Ascending aorta (tissue), 2 donors: ENCODE measurements at regions not wholly inside any gene's neighbourhood (a gene's known extent, or its start where the extent isn't known, plus 50 kb on each side); places are given as distances from the start of the nearest gene placed in this dataset.

Source experiments
- DNase-seq, 2 donors: peaks; one replicate each; pipeline ENCODE4 v3.0.0-alpha.2; 2019; ENCODE audit warnings: low spot score in 2 of 2
- H3K27ac ChIP-seq, 2 donors: fragments of 200-600 bp; sonication (generic); one replicate each; pipeline ENCODE4 v1.5.1; 2016 to 2017; ENCODE audit warnings: mild to moderate bottlenecking in 1 of 2
- H3K27me3 ChIP-seq: fragments of 200-600 bp; sonication (generic); one replicate; pipeline ENCODE4 v1.5.1; 2017
- H3K36me3 ChIP-seq, 2 donors: fragments of 200-600 bp; sonication (generic); one replicate each; pipeline ENCODE4 v1.5.1; 2016
- H3K4me1 ChIP-seq, 2 donors: fragments of 200-600 bp; sonication (generic); one replicate each; pipeline ENCODE4 v1.5.1; 2016 to 2017; ENCODE audit warnings: mild to moderate bottlenecking in 1 of 2
- H3K4me3 ChIP-seq, 2 donors: fragments of 200-600 bp; sonication (generic); one replicate each; pipeline ENCODE4 v1.5.1; 2016 to 2017; ENCODE audit warnings: mild to moderate bottlenecking in 1 of 2
- H3K9me3 ChIP-seq, 2 donors: fragments of 200-600 bp; sonication (generic); one replicate each; pipeline ENCODE4 v1.5.1; 2016
- CTCF ChIP-seq, 3 experiments: fragments of 200-600 bp in 2 of 3; fragments of 450-650 bp in 1 of 3; sonication (generic) in 2 of 3; IDR thresholded peaks; one replicate each; pipeline ENCODE4 v1.5.1; 2016 to 2019; ENCODE audit warnings: antibody characterized with exemption in 3 of 3, mild to moderate bottlenecking in 1 of 3, moderate library complexity in 1 of 3
- intact Hi-C: fragments of 100-400 bp; cut with DNase I; formaldehyde crosslinking; loops from one replicate; pipeline ENCODE4 v1.15.1; 2023

DNA sequence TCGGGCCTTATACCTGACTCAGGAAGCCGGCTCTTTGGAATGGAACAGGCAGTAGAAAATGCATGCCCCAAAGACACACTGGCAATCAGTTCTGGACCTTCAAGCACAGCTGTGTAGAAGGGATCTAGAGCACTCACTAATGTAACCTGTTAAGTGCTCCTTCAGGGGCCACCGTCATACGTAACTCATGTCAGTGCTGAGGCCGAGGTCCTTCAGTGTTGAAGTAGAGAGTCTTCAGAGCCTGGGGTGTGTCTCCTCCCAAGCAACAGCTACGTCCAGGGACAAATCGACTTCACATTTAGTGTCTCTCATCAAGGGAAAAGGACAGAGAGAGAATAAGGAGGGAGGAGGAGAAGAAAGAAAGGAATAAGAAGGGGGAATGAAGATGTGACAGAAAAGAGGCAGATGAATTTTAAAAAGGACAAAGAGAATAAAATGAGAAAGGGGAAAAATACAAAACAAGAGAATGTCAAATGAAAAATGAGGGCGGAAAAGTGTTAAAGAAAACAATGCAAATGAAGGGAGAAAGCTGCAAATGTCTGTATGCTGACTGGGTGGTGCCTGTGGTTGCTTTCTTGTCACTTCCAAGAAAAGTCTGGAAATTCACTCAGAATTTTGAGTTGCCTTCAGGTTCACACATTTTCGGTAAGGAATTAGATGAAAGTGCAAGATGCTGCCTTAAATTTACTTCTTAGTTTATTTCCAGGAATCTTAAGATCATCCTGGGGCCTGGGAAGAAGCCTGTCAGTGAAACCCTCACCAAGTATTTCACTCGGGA, 989.4 kb downstream of the GRID1 start:
- H3K9me3 ChIP-seq = no peaks in the 10 kb centered on the region
- H3K27ac ChIP-seq = no peak overlapping the region
- H3K4me1 ChIP-seq = no peaks in the 10 kb centered on the region
- no peaks in the 10 kb centered on the region for H3K27me3 ChIP-seq
- no peak for DNase-seq
- intact Hi-C loops = no loop called here
- no peak for TF ChIP-seq CTCF (IDR thresholded peaks at IDR 0.05)
- no peaks in the 10 kb centered on the region for H3K36me3 ChIP-seq
- no peak overlapping the region for H3K4me3 ChIP-seq

GRCh38 chr10:85379338-85379737, 987.3 kb downstream of the GRID1 start:
- no peaks in the 10 kb centered on the region for H3K4me1 ChIP-seq
- DNase-seq = no peak
- H3K4me3 ChIP-seq = no peak overlapping the region
- H3K9me3 ChIP-seq = no peaks in the 10 kb centered on the region
- no peak overlapping the region for H3K27ac ChIP-seq
- no peaks in the 10 kb centered on the region for H3K27me3 ChIP-seq
- no peak for TF ChIP-seq CTCF (IDR thresholded peaks at IDR 0.05)
- intact Hi-C loops = no loop called here
- no peaks in the 10 kb centered on the region for H3K36me3 ChIP-seq

GRCh38 chr10:85400981-85401695, 965.5 kb downstream of the GRID1 start:
- DNase-seq = no peak
- H3K27me3 ChIP-seq = no peaks in the 10 kb centered on the region
- no peak for TF ChIP-seq CTCF (IDR thresholded peaks at IDR 0.05)
- no peaks in the 10 kb centered on the region for H3K36me3 ChIP-seq
- intact Hi-C loops = no loop called here
- H3K4me1 ChIP-seq = no peaks in the 10 kb centered on the region
- no peak overlapping the region for H3K27ac ChIP-seq
- H3K4me3 ChIP-seq = no peak overlapping the region
- no peaks in the 10 kb centered on the region for H3K9me3 ChIP-seq

GRCh38 chr10:85402541-85402940, 964.1 kb downstream of the GRID1 start:
- no peak for TF ChIP-seq CTCF (IDR thresholded peaks at IDR 0.05)
- H3K27me3 ChIP-seq = no peaks in the 10 kb centered on the region
- intact Hi-C loops = no loop called here
- H3K9me3 ChIP-seq = no peaks in the 10 kb centered on the region
- no peak overlapping the region for H3K27ac ChIP-seq
- DNase-seq = no peak
- no peak overlapping the region for H3K4me3 ChIP-seq
- no peaks in the 10 kb centered on the region for H3K36me3 ChIP-seq
- H3K4me1 ChIP-seq = no peaks in the 10 kb centered on the region

- no peak for TF ChIP-seq CTCF (IDR thresholded peaks at IDR 0.05)
- intact Hi-C loops = no loop called here
Observed at GRCh38 chr10:85407088-85407487, 959.5 kb downstream of the GRID1 start.

More at GRCh38 chr10:85407088-85407487, 959.5 kb downstream of the GRID1 start:
- Histone ChIP-seq H3K4me1 (no peaks in the 10 kb centered on the region), H3K9me3 (no peaks in the 10 kb centered on the region), H3K27me3 (no peaks in the 10 kb centered on the region), H3K4me3 (no peak overlapping the region), H3K27ac (no peak overlapping the region), H3K36me3 (no peaks in the 10 kb centered on the region)
- DNase-seq = no peak
